K562 (cell line): ENCODE measurements at regions not wholly inside any gene's neighbourhood (a gene's known extent, or its start where the extent isn't known, plus 50 kb on each side); places are given as distances from the start of the nearest gene placed in this dataset.

Source experiments
- DMBX1 ChIP-seq: fragments of 250-450 bp; sonication (Bioruptor Pico); IDR thresholded peaks from 2 replicates; pipeline ENCODE4 v1.8.0; 2022; ENCODE audit warnings: inconsistent platforms, mild to moderate bottlenecking, moderate library complexity, borderline replicate concordance
- E4F1 ChIP-seq: fragments of 250-450 bp; sonication (Bioruptor Pico); IDR thresholded peaks from 2 replicates; pipeline ENCODE4 v1.5.0; 2021; ENCODE audit warnings: mild to moderate bottlenecking, borderline replicate concordance
- ETV5 ChIP-seq: sonication (generic); formaldehyde crosslinking; IDR thresholded peaks from 2 replicates; pipeline ENCODE4 v1.4.0; 2020; ENCODE audit warnings: low read depth, mild to moderate bottlenecking, missing genetic modification reagents
- FOSL1 ChIP-seq: fragments of 200-800 bp; sonication (Bioruptor generic); conservative IDR thresholded peaks from 2 replicates; pipeline ENCODE4 v1.6.1; 2016; ENCODE audit warnings: missing genetic modification characterization, missing compliant biosample characterization
- ID3 ChIP-seq, 2 experiments: fragments of 250-450 bp in 1 of 2; fragments of 450-650 bp in 1 of 2; sonication (Bioruptor Pico) in 1 of 2; IDR thresholded peaks; 2 replicates each; pipeline versions ENCODE4 v1.6.1 to v1.8.0; 2016 to 2021; ENCODE audit warnings: mild to moderate bottlenecking in 2 of 2, moderate library complexity in 2 of 2, missing compliant biosample characterization in 1 of 2, missing genetic modification characterization in 1 of 2
- KLF1 ChIP-seq: fragments of 450-650 bp; IDR thresholded peaks from 2 replicates; pipeline ENCODE4 v1.6.1; 2016; ENCODE audit warnings: missing genetic modification characterization, missing compliant biosample characterization
- POLR2AphosphoS5 ChIP-seq: IDR thresholded peaks from 2 replicates; pipeline ENCODE4 v1.6.1; 2011; ENCODE audit warnings: mild to moderate bottlenecking, low read depth, low read length, moderate library complexity; ENCODE audit not compliant: control insufficient read depth, insufficient read depth
- PURB ChIP-seq: sonication (generic); formaldehyde crosslinking; IDR thresholded peaks from 2 replicates; pipeline ENCODE4 v1.9.0; 2021; ENCODE audit warnings: low read depth, mild to moderate bottlenecking, missing genetic modification reagents
- SMARCE1 ChIP-seq: fragments of 450-650 bp; IDR thresholded peaks from 2 replicates; pipeline ENCODE4 v1.7.1; 2016; ENCODE audit warnings: mild to moderate bottlenecking
- TFAP4 ChIP-seq: sonication (generic); formaldehyde crosslinking; IDR thresholded peaks from 2 replicates; pipeline ENCODE4 v1.8.0; 2022; ENCODE audit warnings: missing genetic modification reagents, mild to moderate bottlenecking, moderate library complexity, borderline replicate concordance
- ZNF263 ChIP-seq: sonication (generic); formaldehyde crosslinking; IDR thresholded peaks from 2 replicates; pipeline ENCODE4 v1.8.0; 2022; ENCODE audit warnings: mild to moderate bottlenecking, missing genetic modification reagents, borderline replicate concordance
- TF ChIP-seq, protein P1 (sequence below): fragments of 250-450 bp; sonication (Bioruptor Pico); IDR thresholded peaks from 2 replicates; pipeline ENCODE4 v1.8.0; 2021; ENCODE audit warnings: moderate library complexity, mild to moderate bottlenecking, inconsistent platforms

DNA sequence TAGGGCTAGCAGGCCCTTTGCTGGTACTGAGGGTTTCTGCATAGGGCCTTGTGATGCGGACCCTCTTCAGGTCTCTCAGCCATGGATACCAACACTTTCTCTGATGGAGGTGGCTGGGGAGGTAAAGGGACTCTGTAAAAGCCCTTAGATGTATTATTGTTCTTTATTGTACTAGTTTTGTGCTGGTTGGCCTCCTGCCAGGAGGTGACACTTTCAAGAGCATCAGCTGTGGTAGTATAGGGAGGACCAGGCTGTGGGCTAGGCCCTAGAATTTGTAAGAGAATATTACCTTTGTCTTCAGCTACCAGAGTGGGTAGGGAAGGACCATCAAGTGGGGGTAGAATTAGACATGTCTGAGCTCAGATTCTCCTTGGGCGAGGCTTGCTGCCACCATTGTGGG, 936.3 kb downstream of the CENPC start:
- TF ChIP-seq PURB (CRISPR knock-in tag), result no peak
- no peak for TF ChIP-seq FOSL1 (tag)
- TF ChIP-seq ZNF263, result no peak
- no peak for TF ChIP-seq TFAP4 (CRISPR knock-in tag)
- no peak for TF ChIP-seq ETV5 (CRISPR knock-in tag)
- no peak for TF ChIP-seq KLF1
- TF ChIP-seq, protein P1, sequence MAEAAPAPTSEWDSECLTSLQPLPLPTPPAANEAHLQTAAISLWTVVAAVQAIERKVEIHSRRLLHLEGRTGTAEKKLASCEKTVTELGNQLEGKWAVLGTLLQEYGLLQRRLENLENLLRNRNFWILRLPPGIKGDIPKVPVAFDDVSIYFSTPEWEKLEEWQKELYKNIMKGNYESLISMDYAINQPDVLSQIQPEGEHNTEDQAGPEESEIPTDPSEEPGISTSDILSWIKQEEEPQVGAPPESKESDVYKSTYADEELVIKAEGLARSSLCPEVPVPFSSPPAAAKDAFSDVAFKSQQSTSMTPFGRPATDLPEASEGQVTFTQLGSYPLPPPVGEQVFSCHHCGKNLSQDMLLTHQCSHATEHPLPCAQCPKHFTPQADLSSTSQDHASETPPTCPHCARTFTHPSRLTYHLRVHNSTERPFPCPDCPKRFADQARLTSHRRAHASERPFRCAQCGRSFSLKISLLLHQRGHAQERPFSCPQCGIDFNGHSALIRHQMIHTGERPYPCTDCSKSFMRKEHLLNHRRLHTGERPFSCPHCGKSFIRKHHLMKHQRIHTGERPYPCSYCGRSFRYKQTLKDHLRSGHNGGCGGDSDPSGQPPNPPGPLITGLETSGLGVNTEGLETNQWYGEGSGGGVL (CRISPR knock-in tag), result no peak
- TF ChIP-seq DMBX1 (CRISPR knock-in tag), result no peak
- TF ChIP-seq SMARCE1, result no peak
- no peak for TF ChIP-seq POLR2AphosphoS5
- TF ChIP-seq ID3 (CRISPR knock-in tag; IDR thresholded peaks at IDR 0.05), result no peak
- no peak for TF ChIP-seq ID3 (tag; IDR thresholded peaks at IDR 0.05)
- TF ChIP-seq E4F1 (CRISPR knock-in tag), result no peak
